Keratinocyte (primary cell): ENCODE measurements at regions not wholly inside any gene's neighbourhood (a gene's known extent, or its start where the extent isn't known, plus 50 kb on each side); places are given as distances from the start of the nearest gene placed in this dataset.

ENCODE experiments used
- DNase-seq: peaks from one replicate; pipeline ENCODE4 v3.0.0-alpha.2; 2011; ENCODE audit warnings: low read depth, missing footprints, low spot score
- FAIRE-seq: peaks from 2 replicates; lab custom pipeline; 2011; peaks lifted over from hg19 to GRCh38; lab: Jason Lieb, UNC
- H2AFZ ChIP-seq: 2 replicates; pipeline ENCODE4 v1.6.0; 2012; ENCODE audit warnings: low read length, control low read depth, inconsistent platforms; ENCODE audit not compliant: control insufficient read depth
- H3K27ac ChIP-seq: 2 replicates; pipeline ENCODE4 v1.5.1; 2011; ENCODE audit warnings: low read length; ENCODE audit not compliant: control insufficient read depth, insufficient read depth
- H3K27me3 ChIP-seq: 3 replicates; pipeline ENCODE4 v1.6.0; 2011; ENCODE audit warnings: low read length; ENCODE audit not compliant: control insufficient read depth, insufficient read depth; ENCODE audit errors: extremely low read depth
- H3K36me3 ChIP-seq, 2 experiments: 2 replicates in 1 of 2; 3 replicates in 1 of 2; pipeline ENCODE4 v1.5.1; 2011; ENCODE audit warnings: low read length in 2 of 2, mild to moderate bottlenecking in 1 of 2; ENCODE audit not compliant: control insufficient read depth in 2 of 2, insufficient read depth in 2 of 2; ENCODE audit errors: extremely low read depth in 1 of 2
- H3K4me1 ChIP-seq: 3 replicates; pipeline ENCODE4 v1.5.1; 2011; ENCODE audit warnings: low read length; ENCODE audit not compliant: control insufficient read depth, insufficient read depth; ENCODE audit errors: extremely low read depth
- H3K4me2 ChIP-seq: 3 replicates; pipeline ENCODE4 v1.6.0; 2011; ENCODE audit warnings: low read depth, low read length; ENCODE audit not compliant: control insufficient read depth, insufficient read depth; ENCODE audit errors: extremely low read depth
- H3K4me3 ChIP-seq, 3 experiments: fragments of 200-600 bp in 1 of 3; sonication (generic) in 1 of 3; 2 replicates in 2 of 3; 3 replicates in 1 of 3; pipeline ENCODE4 v1.5.1; 2011 to 2016; ENCODE audit warnings: low read length in 3 of 3, mild to moderate bottlenecking in 3 of 3, control low read depth in 2 of 3, inconsistent platforms in 1 of 3, low read depth in 1 of 3, mixed read lengths in 1 of 3, mixed run types in 1 of 3, moderate library complexity in 1 of 3; ENCODE audit not compliant: control insufficient read depth in 2 of 3, insufficient read depth in 2 of 3; ENCODE audit errors: extremely low read depth in 1 of 3
- H3K79me2 ChIP-seq: 2 replicates; pipeline ENCODE4 v1.6.0; 2012; ENCODE audit warnings: low read length; ENCODE audit not compliant: control insufficient read depth, insufficient read depth
- H3K9ac ChIP-seq: 3 replicates; pipeline ENCODE4 v1.6.0; 2011; ENCODE audit warnings: low read length; ENCODE audit not compliant: control insufficient read depth, insufficient read depth; ENCODE audit errors: extremely low read depth
- H3K9me1 ChIP-seq: 3 replicates; pipeline ENCODE4 v1.6.0; 2011; ENCODE audit warnings: low read length; ENCODE audit not compliant: control insufficient read depth, insufficient read depth; ENCODE audit errors: extremely low read depth
- H3K9me3 ChIP-seq: 2 replicates; pipeline ENCODE4 v1.5.1; 2012; ENCODE audit warnings: low read depth, low read length; ENCODE audit not compliant: control insufficient read depth
- H4K20me1 ChIP-seq: 3 replicates; pipeline ENCODE4 v1.6.0; 2011; ENCODE audit warnings: low read length; ENCODE audit not compliant: control insufficient read depth, insufficient read depth; ENCODE audit errors: extremely low read depth
- CTCF ChIP-seq, 3 experiments: IDR thresholded peaks in 1 of 3; conservative IDR thresholded peaks in 1 of 3; optimal IDR thresholded peaks in 1 of 3; 2 replicates in 2 of 3; 3 replicates in 1 of 3; pipeline versions ENCODE3 to v1.5.1; 2011; ENCODE audit warnings: low read length in 3 of 3, mild to moderate bottlenecking in 3 of 3, moderate library complexity in 2 of 3, control low read depth in 1 of 3, inconsistent platforms in 1 of 3; ENCODE audit not compliant: insufficient read depth in 2 of 3; ENCODE audit errors: extremely low read depth in 1 of 3
- EZH2 ChIP-seq: IDR thresholded peaks from one replicate; pipeline ENCODE4 v1.6.1; 2012; ENCODE audit warnings: inconsistent platforms, mild to moderate bottlenecking, low read length, moderate library complexity
- dilution Hi-C: fragments of 300-500 bp; cut with MboI; formaldehyde crosslinking; loops from one replicate; pipeline ENCODE4 v1.7.0; 2020; ENCODE audit warnings: low sequenced_read_pairs; ENCODE audit not compliant: extremely low pct_ligation_motif_present

- Histone ChIP-seq H3K4me2 (no peak overlapping the region), H2AFZ (no peak overlapping the region), H3K79me2 (no peaks in the 10 kb centered on the region), H3K36me3 (no peaks in the 10 kb centered on the region), H3K4me1 (no peaks in the 10 kb centered on the region), H3K9me1 (no peaks in the 10 kb centered on the region), H3K9ac (no peak overlapping the region), H3K4me3 (no peak overlapping the region), H4K20me1 (no peaks in the 10 kb centered on the region), H3K27me3 (no peaks in the 10 kb centered on the region), H3K9me3 (no peaks in the 10 kb centered on the region), H3K27ac (no peak overlapping the region)
- DNase-seq (no peak), FAIRE-seq (no peak)
- dilution Hi-C loops = no loop called here
- no peak for TF ChIP-seq CTCF (optimal IDR thresholded peaks at IDR 0.05 in 1 of 3, IDR thresholded peaks at IDR 0.05 in 1 of 3, conservative IDR thresholded peaks at IDR 0.05 in 1 of 3; ENCODE audit: extremely low read depth in 1 of 3, insufficient read depth in 2 of 3, low read length in 3 of 3)
- no peak for TF ChIP-seq EZH2
Observed at GRCh38 chr5:2093859-2094615, 211.3 kb upstream of the IRX4 start.

GRCh38 chr5:2091921-2092320 is 209.2 kb upstream of the IRX4 start:
- H3K27me3 ChIP-seq = no peaks in the 10 kb centered on the region
- H3K4me3 ChIP-seq = no peak overlapping the region
- H2AFZ ChIP-seq = no peak overlapping the region
- no peak overlapping the region for H3K9ac ChIP-seq
- H3K4me1 ChIP-seq = no peaks in the 10 kb centered on the region
- no peaks in the 10 kb centered on the region for H3K79me2 ChIP-seq
- H3K9me1 ChIP-seq = no peaks in the 10 kb centered on the region
- H4K20me1 ChIP-seq = no peaks in the 10 kb centered on the region
- FAIRE-seq (no peak), DNase-seq (no peak)
- H3K4me2 ChIP-seq = no peak overlapping the region
- TF ChIP-seq EZH2 (no peak), CTCF (optimal IDR thresholded peaks at IDR 0.05 in 1 of 3, IDR thresholded peaks at IDR 0.05 in 1 of 3, conservative IDR thresholded peaks at IDR 0.05 in 1 of 3; ENCODE audit: extremely low read depth in 1 of 3, insufficient read depth in 2 of 3, low read length in 3 of 3) (no peak)
- no peaks in the 10 kb centered on the region for H3K9me3 ChIP-seq
- dilution Hi-C loops = no loop called here
- H3K36me3 ChIP-seq = no peaks in the 10 kb centered on the region
- no peak overlapping the region for H3K27ac ChIP-seq
